ENCODE measurements at regions not wholly inside any gene's neighbourhood (a gene's known extent, or its start where the extent isn't known, plus 50 kb on each side); places are given as distances from the start of the nearest gene placed in this dataset.

GRCh38 chr5:2262620-2263019 is 379.9 kb upstream of the IRX4 start:
- DNase-seq, result no peak
- no peak overlapping the region for H3K4me3 ChIP-seq
- no peaks in the 10 kb centered on the region for H3K27me3 ChIP-seq
- no peaks in the 10 kb centered on the region for H3K4me1 ChIP-seq (ENCODE audit: insufficient read depth)
- no peak overlapping the region for H3K27ac ChIP-seq
- no peak for TF ChIP-seq POLR2A (IDR thresholded peaks at IDR 0.05)
- no peak for TF ChIP-seq CTCF (IDR thresholded peaks at IDR 0.05)
- no peak for TF ChIP-seq EP300 (IDR thresholded peaks at IDR 0.05)
- 67 to 76% (median 71%) methylated on average over 9 of the region's 9 CpGs for WGBS, 3 donors
- no peaks in the 10 kb centered on the region for H3K36me3 ChIP-seq
- intact Hi-C loops (cut with DNase I), result no loop called here
- no peaks in the 10 kb centered on the region for H3K9me3 ChIP-seq

- WGBS, 3 donors, result 90% methylated on average over 32 of the region's 32 CpGs
- Histone ChIP-seq H3K36me3 (no peaks in the 10 kb centered on the region), H3K4me1 (ENCODE audit: insufficient read depth) (no peaks in the 10 kb centered on the region), H3K27ac (no peak overlapping the region), H3K9me3 (no peaks in the 10 kb centered on the region), H3K27me3 (no peaks in the 10 kb centered on the region), H3K4me3 (no peak overlapping the region)
- DNase-seq, result no peak
- intact Hi-C loops (cut with DNase I), result no loop called here
- TF ChIP-seq POLR2A (IDR thresholded peaks at IDR 0.05) (no peak), EP300 (IDR thresholded peaks at IDR 0.05) (no peak), CTCF (IDR thresholded peaks at IDR 0.05) (no peak)
Measured at GRCh38 chr5:2261004-2261703, 378.4 kb upstream of the IRX4 start.

GRCh38 chr5:2260211-2261003 is 377.7 kb upstream of the IRX4 start:
- DNase-seq, result no peak
- H3K27me3 ChIP-seq, result no peaks in the 10 kb centered on the region
- H3K4me1 ChIP-seq (ENCODE audit: insufficient read depth), result no peaks in the 10 kb centered on the region
- H3K9me3 ChIP-seq, result no peaks in the 10 kb centered on the region
- intact Hi-C loops (cut with DNase I), result no loop called here
- H3K27ac ChIP-seq, result no peak overlapping the region
- TF ChIP-seq CTCF (IDR thresholded peaks at IDR 0.05), result no peak
- TF ChIP-seq POLR2A (IDR thresholded peaks at IDR 0.05), result no peak
- no peak for TF ChIP-seq EP300 (IDR thresholded peaks at IDR 0.05)
- no peaks in the 10 kb centered on the region for H3K36me3 ChIP-seq
- no peak overlapping the region for H3K4me3 ChIP-seq
- 79 to 82% (median 80%) methylated on average over 23 of the region's 23 CpGs for WGBS, 3 donors

GRCh38 chr5:2259494-2260107 is 376.9 kb upstream of the IRX4 start:
- intact Hi-C loops (cut with DNase I), result no loop called here
- Histone ChIP-seq H3K4me3 (no peak overlapping the region), H3K4me1 (ENCODE audit: insufficient read depth) (no peaks in the 10 kb centered on the region), H3K27me3 (no peaks in the 10 kb centered on the region), H3K9me3 (no peaks in the 10 kb centered on the region), H3K36me3 (no peaks in the 10 kb centered on the region), H3K27ac (no peak overlapping the region)
- 58 to 70% (median 59%) methylated on average over 7 of the region's 7 CpGs for WGBS, 3 donors
- DNase-seq, result no peak
- TF ChIP-seq EP300 (IDR thresholded peaks at IDR 0.05), result no peak
- no peak for TF ChIP-seq POLR2A (IDR thresholded peaks at IDR 0.05)
- TF ChIP-seq CTCF (IDR thresholded peaks at IDR 0.05), result no peak

All from ovary (tissue), 7 donors.